ENCODE measurements at regions not wholly inside any gene's neighbourhood (a gene's known extent, or its start where the extent isn't known, plus 50 kb on each side); places are given as distances from the start of the nearest gene placed in this dataset.

- 17 to 50% methylated on average over 3 to 9 of the region's 10 CpGs for WGBS, 2 experiments (ENCODE audit: insufficient coverage in 1 of 2, insufficient read length in 1 of 2)
- Mint-ChIP-seq H3K27me3 (ENCODE audit: insufficient read depth) (peaks cover 39% of the 10 kb centered on the region), H3K36me3 (ENCODE audit: low read depth) (no peaks in the 10 kb centered on the region), H3K4me1 (peaks cover 18% of the 10 kb centered on the region), H3K9me3 (no peaks in the 10 kb centered on the region), H3K27ac (no peak overlapping the region), H3K4me3 (no peak overlapping the region)
- Histone ChIP-seq H3K9ac (ENCODE audit: extremely low read depth, low read length, poor library complexity, severe bottlenecking) (no peak overlapping the region), H3K27ac (ENCODE audit: low read depth, low read length) (no peak overlapping the region), H3K4me3 (ENCODE audit: low read length) (no peak overlapping the region), H3K4me1 (ENCODE audit: control insufficient read depth, insufficient read depth, low read length) (no peaks in the 10 kb centered on the region), H3K9me3 (ENCODE audit: control insufficient read depth, low read length) (peaks cover 88% of the 10 kb centered on the region), H3K36me3 (ENCODE audit: control insufficient read depth, insufficient read depth, low read length) (no peaks in the 10 kb centered on the region), H3K27me3 (ENCODE audit: control insufficient read depth, insufficient read depth, low read length, poor library complexity, severe bottlenecking) (no peaks in the 10 kb centered on the region)
- peak; percentile 90 for TF ChIP-seq CTCF (conservative IDR thresholded peaks at IDR 0.05)
- DNase-seq = peak; percentile 91
These were observed 436.1 kb downstream of the CHL1 start for GRCh38 chr3:632571-633170.

DNA sequence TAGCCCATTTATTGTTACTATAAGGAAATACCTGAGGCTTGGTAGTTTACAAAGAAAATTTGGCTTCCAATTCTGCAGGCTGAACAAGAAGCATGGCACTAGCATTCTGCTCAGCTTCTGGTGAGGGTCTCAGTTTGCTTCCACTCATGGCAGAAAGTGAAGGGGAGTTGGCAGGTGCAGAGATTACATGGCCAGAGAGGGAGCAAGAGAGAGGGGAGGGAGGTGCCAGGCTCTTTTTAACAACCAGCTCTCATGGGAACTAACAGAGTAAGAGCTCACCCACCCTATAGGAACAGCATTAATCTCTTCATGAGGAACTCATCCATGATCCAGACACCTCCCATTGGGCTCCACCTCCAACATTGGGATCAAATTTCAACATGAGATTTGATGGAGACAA, 437.9 kb downstream of the CHL1 start:
- Histone ChIP-seq H3K36me3 (ENCODE audit: control insufficient read depth, insufficient read depth, low read length) (no peaks in the 10 kb centered on the region), H3K27ac (ENCODE audit: low read depth, low read length) (no peak overlapping the region), H3K27me3 (ENCODE audit: control insufficient read depth, insufficient read depth, low read length, poor library complexity, severe bottlenecking) (no peaks in the 10 kb centered on the region), H3K9ac (ENCODE audit: extremely low read depth, low read length, poor library complexity, severe bottlenecking) (no peak overlapping the region), H3K4me3 (ENCODE audit: low read length) (no peak overlapping the region), H3K4me1 (ENCODE audit: control insufficient read depth, insufficient read depth, low read length) (no peaks in the 10 kb centered on the region), H3K9me3 (ENCODE audit: control insufficient read depth, low read length) (peaks cover 86% of the 10 kb centered on the region)
- TF ChIP-seq CTCF (conservative IDR thresholded peaks at IDR 0.05) = peak; percentile 53
- Mint-ChIP-seq H3K9me3 (no peaks in the 10 kb centered on the region), H3K36me3 (ENCODE audit: low read depth) (no peaks in the 10 kb centered on the region), H3K27ac (no peak overlapping the region), H3K27me3 (ENCODE audit: insufficient read depth) (peaks cover 57% of the 10 kb centered on the region), H3K4me3 (no peak overlapping the region), H3K4me1 (peaks cover 18% of the 10 kb centered on the region)
- DNase-seq = peak; percentile 54

- H3K4me3 ChIP-seq (ENCODE audit: low read length) = peak overlapping the region; percentile 37
- Mint-ChIP-seq H3K4me1 (peaks cover 18% of the 10 kb centered on the region), H3K27me3 (ENCODE audit: insufficient read depth) (peaks cover 65% of the 10 kb centered on the region), H3K27ac (no peak overlapping the region), H3K9me3 (no peaks in the 10 kb centered on the region), H3K36me3 (ENCODE audit: low read depth) (no peaks in the 10 kb centered on the region), H3K4me3 (no peak overlapping the region)
- DNase-seq = peak; percentile 50
- H3K4me1 ChIP-seq (ENCODE audit: control insufficient read depth, insufficient read depth, low read length) = no peaks in the 10 kb centered on the region
- H3K36me3 ChIP-seq (ENCODE audit: control insufficient read depth, insufficient read depth, low read length) = no peaks in the 10 kb centered on the region
- no peak for TF ChIP-seq CTCF (conservative IDR thresholded peaks at IDR 0.05)
- no peak overlapping the region for H3K27ac ChIP-seq (ENCODE audit: low read depth, low read length)
- H3K9ac ChIP-seq (ENCODE audit: extremely low read depth, low read length, poor library complexity, severe bottlenecking) = no peak overlapping the region
- H3K27me3 ChIP-seq (ENCODE audit: control insufficient read depth, insufficient read depth, low read length, poor library complexity, severe bottlenecking) = no peaks in the 10 kb centered on the region
- peaks cover 85% of the 10 kb centered on the region for H3K9me3 ChIP-seq (ENCODE audit: control insufficient read depth, low read length)
These were observed 438.8 kb downstream of the CHL1 start for GRCh38 chr3:635393-635792.
